ENCODE measurements at regions not wholly inside any gene's neighbourhood (a gene's known extent, or its start where the extent isn't known, plus 50 kb on each side); places are given as distances from the start of the nearest gene placed in this dataset.
A peak's percentile ranks its signal among the peaks of the same experiment; 100 is the strongest.

GRCh38 chr9:129419382-129419899, 201.5 kb downstream of the C9orf50 start:
- POLR2A ChIA-PET, result interaction anchor here (1.3 to 1.5 kb wide), 2 partner anchors 9 to 12 kb away, joined by 5 read pairs; no protein-coding TSS in a partner anchor
- no peaks in the 10 kb centered on the region for H3K27me3 ChIP-seq (ENCODE audit: insufficient read depth)
- no peaks in the 10 kb centered on the region for H3K9me2 ChIP-seq
- CTCF ChIA-PET, result interaction anchor here (0.8 to 0.9 kb wide), 3 partner anchors 9 to 97 kb away, joined by 3 to 4 read pairs (median 3); no protein-coding TSS in a partner anchor
- H4K20me1 ChIP-seq (ENCODE audit: insufficient read depth), result no peaks in the 10 kb centered on the region
- no peaks in the 10 kb centered on the region for H3K9me3 ChIP-seq
- no peak overlapping the region for H2AFZ ChIP-seq (ENCODE audit: low read depth)
- no peak overlapping the region for H3K9ac ChIP-seq
- H3K27ac ChIP-seq (ENCODE audit: low read depth in 2 of 2, low read length in 1 of 2), result peak overlapping the region in 1 of 2 experiments; percentile 59; a peak in 2 of 4 replicates
- no peaks in the 10 kb centered on the region for H3F3A ChIP-seq (replicated peaks; ENCODE audit: insufficient read depth)
- 78% methylated on average over 7 of the region's 7 CpGs for WGBS (ENCODE audit: low lambda C conversion rate)
- no peak overlapping the region for H3K4me2 ChIP-seq
- no peak for DNase-seq
- peaks cover 10 to 56% of the 10 kb centered on the region in 2 experiments; a peak in 3 of 4 replicates for H3K4me1 ChIP-seq (ENCODE audit: control insufficient read depth in 1 of 2, insufficient read depth in 2 of 2, low read depth in 1 of 2, low read length in 1 of 2)
- H3K4me3 ChIP-seq (ENCODE audit: low read depth in 2 of 2, low read length in 1 of 2), result no peak overlapping the region
- H3K36me3 ChIP-seq (replicated peaks in 1 of 2; ENCODE audit: control insufficient read depth in 1 of 2, insufficient read depth in 2 of 2, low read length in 1 of 2), result no peaks in the 10 kb centered on the region
- TF ChIP-seq FOXJ3 (CRISPR knock-in tag; IDR thresholded peaks at IDR 0.05), result no peak
- no peak for TF ChIP-seq SIN3A (IDR thresholded peaks at IDR 0.05; ENCODE audit: borderline replicate concordance, low read depth, low read length)
- TF ChIP-seq TAF1 (IDR thresholded peaks at IDR 0.05; ENCODE audit: borderline replicate concordance, low read depth, low read length), result no peak
- no peak for TF ChIP-seq TEAD4 (IDR thresholded peaks at IDR 0.05; ENCODE audit: borderline replicate concordance, insufficient read depth)
- no peak for TF ChIP-seq REST (IDR thresholded peaks at IDR 0.05; ENCODE audit: low read depth, low read length)
- TF ChIP-seq EP300 (IDR thresholded peaks at IDR 0.05; ENCODE audit: borderline replicate concordance in 1 of 2, low read depth in 1 of 2, low read length in 1 of 2), result peak in 1 of 2 experiments; percentile 66; a peak in 2 of 4 replicates
- peak; percentile 60; the same call in 1 of the 2 replicates for TF ChIP-seq GATA2 (CRISPR knock-in tag; IDR thresholded peaks at IDR 0.05)
- no peak for TF ChIP-seq CTCF (IDR thresholded peaks at IDR 0.05)
- no peak for TF ChIP-seq MEF2A (IDR thresholded peaks at IDR 0.05; ENCODE audit: borderline replicate concordance, low read depth)
- TF ChIP-seq RCOR1 (IDR thresholded peaks at IDR 0.05; ENCODE audit: low read length), result no peak
- TF ChIP-seq YY1 (IDR thresholded peaks at IDR 0.05; ENCODE audit: low read depth), result no peak
- TF ChIP-seq TCF12 (IDR thresholded peaks at IDR 0.05), result no peak
- no peak for TF ChIP-seq MXI1 (IDR thresholded peaks at IDR 0.05; ENCODE audit: low read depth, low read length)
- TF ChIP-seq RFX5 (IDR thresholded peaks at IDR 0.05; ENCODE audit: low read length), result no peak
- TF ChIP-seq PBX3 (IDR thresholded peaks at IDR 0.05), result no peak
- no peak for TF ChIP-seq SMC3 (IDR thresholded peaks at IDR 0.05; ENCODE audit: low read depth, low read length)
- no peaks in the 10 kb centered on the region for H3K79me2 ChIP-seq (ENCODE audit: insufficient read depth)
